ENCODE measurements at regions not wholly inside any gene's neighbourhood (a gene's known extent, or its start where the extent isn't known, plus 50 kb on each side); places are given as distances from the start of the nearest gene placed in this dataset.
A peak's percentile ranks its signal among the peaks of the same experiment; 100 is the strongest.

DNA sequence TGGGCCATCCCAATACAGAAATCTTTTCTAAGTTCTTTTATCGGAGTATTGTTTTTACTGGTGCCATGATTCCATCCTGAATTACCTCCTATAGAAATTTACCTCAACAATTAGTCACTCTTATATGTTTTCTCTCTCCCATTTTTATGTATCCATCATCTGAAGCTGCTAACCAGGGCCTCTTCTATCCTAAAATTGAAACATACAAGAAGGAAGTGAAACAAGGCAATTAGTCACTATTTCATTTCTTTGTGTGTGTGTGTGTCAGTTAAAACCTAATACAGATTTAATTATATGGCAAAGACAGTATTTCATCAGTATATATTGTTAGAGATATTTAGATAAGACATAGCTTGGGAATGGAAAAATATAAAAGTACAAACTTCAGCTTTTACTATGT, 148.4 kb upstream of the AHR start:
- no peaks in the 10 kb centered on the region for H3K9me3 ChIP-seq
- ATAC-seq (ENCODE audit: low FRiP score in 2 of 2) (no peak), DNase-seq (no peak)
- TF ChIP-seq EP300 (IDR thresholded peaks at IDR 0.05) (no peak), POLR2A (IDR thresholded peaks at IDR 0.05) (no peak), POLR2AphosphoS5 (IDR thresholded peaks at IDR 0.05) (no peak)
- TF ChIP-seq, protein P1, sequence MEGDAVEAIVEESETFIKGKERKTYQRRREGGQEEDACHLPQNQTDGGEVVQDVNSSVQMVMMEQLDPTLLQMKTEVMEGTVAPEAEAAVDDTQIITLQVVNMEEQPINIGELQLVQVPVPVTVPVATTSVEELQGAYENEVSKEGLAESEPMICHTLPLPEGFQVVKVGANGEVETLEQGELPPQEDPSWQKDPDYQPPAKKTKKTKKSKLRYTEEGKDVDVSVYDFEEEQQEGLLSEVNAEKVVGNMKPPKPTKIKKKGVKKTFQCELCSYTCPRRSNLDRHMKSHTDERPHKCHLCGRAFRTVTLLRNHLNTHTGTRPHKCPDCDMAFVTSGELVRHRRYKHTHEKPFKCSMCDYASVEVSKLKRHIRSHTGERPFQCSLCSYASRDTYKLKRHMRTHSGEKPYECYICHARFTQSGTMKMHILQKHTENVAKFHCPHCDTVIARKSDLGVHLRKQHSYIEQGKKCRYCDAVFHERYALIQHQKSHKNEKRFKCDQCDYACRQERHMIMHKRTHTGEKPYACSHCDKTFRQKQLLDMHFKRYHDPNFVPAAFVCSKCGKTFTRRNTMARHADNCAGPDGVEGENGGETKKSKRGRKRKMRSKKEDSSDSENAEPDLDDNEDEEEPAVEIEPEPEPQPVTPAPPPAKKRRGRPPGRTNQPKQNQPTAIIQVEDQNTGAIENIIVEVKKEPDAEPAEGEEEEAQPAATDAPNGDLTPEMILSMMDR (IDR thresholded peaks at IDR 0.05): no peak
- no peak overlapping the region for H3K27ac ChIP-seq
- WGBS, 2 donors: 88 to 97% methylated on average over 1 of the region's 1 CpG
- H3K4me3 ChIP-seq: no peak overlapping the region
- H3K36me3 ChIP-seq: no peaks in the 10 kb centered on the region
- no peaks in the 10 kb centered on the region for H3K4me1 ChIP-seq
- H3K27me3 ChIP-seq: no peaks in the 10 kb centered on the region

DNA sequence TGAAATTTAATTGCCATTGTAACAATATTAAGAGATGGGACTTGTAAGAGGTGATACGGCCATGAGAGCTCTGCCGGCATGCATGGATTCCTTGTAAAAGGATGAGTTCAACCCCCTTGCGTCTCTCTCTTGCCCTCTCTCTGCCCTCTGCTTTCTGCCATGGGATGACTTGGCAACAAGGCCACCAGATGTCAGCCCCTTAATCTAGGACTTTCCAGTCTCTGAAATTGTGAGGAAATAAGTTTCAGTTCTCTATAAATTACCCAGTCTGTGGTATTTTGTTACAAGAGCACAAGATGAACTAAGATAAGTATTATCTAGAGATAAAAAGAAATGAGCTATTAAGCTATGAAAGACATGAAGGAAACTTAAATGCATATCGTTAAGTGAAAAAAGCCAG, 145.7 kb upstream of the AHR start:
- no peak overlapping the region for H3K4me3 ChIP-seq
- ATAC-seq (ENCODE audit: low FRiP score in 2 of 2): peak in 1 of 2 donors; percentile 71
- no peaks in the 10 kb centered on the region for H3K27me3 ChIP-seq

DNA sequence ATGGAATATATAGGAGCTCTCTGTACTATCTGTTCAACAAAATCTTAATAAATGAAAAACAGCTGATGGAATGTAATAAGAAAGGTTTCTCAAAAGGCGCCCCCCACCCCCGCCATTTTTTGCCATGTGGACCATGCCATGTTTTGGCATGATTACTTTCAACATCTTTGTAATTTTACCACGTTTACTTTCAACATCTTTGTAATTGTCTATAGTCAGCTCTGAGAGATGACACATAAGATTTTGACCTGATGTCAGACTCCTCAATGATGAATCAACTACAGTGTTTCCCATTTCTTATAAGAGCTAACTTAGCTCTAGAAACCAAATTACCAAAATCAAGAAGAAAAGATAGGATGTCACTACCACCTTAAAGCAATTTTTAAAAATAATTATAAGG, 144.9 kb upstream of the AHR start:
- H3K9me3 ChIP-seq: no peaks in the 10 kb centered on the region
- TF ChIP-seq EP300 (IDR thresholded peaks at IDR 0.05): no peak
- TF ChIP-seq, protein P1 (IDR thresholded peaks at IDR 0.05): no peak
- no peak for ATAC-seq (ENCODE audit: low FRiP score in 2 of 2)

More for the DNA sequence above, 145.7 kb upstream of the AHR start:
- H3K9me3 ChIP-seq: no peaks in the 10 kb centered on the region
- H3K27ac ChIP-seq: no peak overlapping the region
- no peaks in the 10 kb centered on the region for H3K4me1 ChIP-seq
- peak in 1 of 2 donors; percentile 35 for DNase-seq
- no peaks in the 10 kb centered on the region for H3K36me3 ChIP-seq
- 68 to 77% methylated on average over 4 of the region's 4 CpGs for WGBS, 2 donors
- TF ChIP-seq POLR2AphosphoS5 (IDR thresholded peaks at IDR 0.05): no peak
- TF ChIP-seq POLR2A (IDR thresholded peaks at IDR 0.05): no peak
- TF ChIP-seq EP300 (IDR thresholded peaks at IDR 0.05): no peak
- TF ChIP-seq, protein P1 (IDR thresholded peaks at IDR 0.05): no peak

DNA sequence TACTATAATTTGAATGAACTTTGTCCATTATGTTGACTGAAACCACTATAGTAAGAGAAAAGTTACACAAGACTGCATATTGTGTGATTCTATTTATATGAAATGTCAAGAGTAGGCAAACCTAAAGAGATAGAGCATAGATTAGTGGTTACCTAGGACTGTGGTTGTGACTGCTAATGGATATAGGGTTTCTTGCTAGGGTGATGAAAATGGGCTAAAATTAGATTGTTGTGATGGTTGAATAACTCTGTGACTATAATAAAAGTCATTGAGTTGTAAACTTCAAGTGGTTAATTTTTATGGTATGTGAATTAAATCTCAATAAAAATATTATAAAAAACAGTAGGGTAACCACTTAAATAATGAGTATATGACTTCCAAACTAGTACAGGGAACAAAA, 142.9 kb upstream of the AHR start:
- Histone ChIP-seq H3K27me3 (no peaks in the 10 kb centered on the region), H3K36me3 (no peaks in the 10 kb centered on the region), H3K4me1 (no peaks in the 10 kb centered on the region), H3K27ac (no peak overlapping the region), H3K4me3 (no peak overlapping the region), H3K9me3 (no peaks in the 10 kb centered on the region)
- DNase-seq (no peak), ATAC-seq (ENCODE audit: low FRiP score in 2 of 2) (no peak)
- no peak for TF ChIP-seq POLR2A (IDR thresholded peaks at IDR 0.05)
- TF ChIP-seq, protein P1 (IDR thresholded peaks at IDR 0.05): no peak
- no peak for TF ChIP-seq POLR2AphosphoS5 (IDR thresholded peaks at IDR 0.05)
- TF ChIP-seq EP300 (IDR thresholded peaks at IDR 0.05): no peak

More for the DNA sequence above, 144.9 kb upstream of the AHR start:
- Histone ChIP-seq H3K4me3 (no peak overlapping the region), H3K27me3 (no peaks in the 10 kb centered on the region), H3K27ac (no peak overlapping the region), H3K4me1 (no peaks in the 10 kb centered on the region), H3K36me3 (no peaks in the 10 kb centered on the region)
- DNase-seq: no peak
- WGBS, 2 donors: 81 to 83% methylated on average over 3 of the region's 3 CpGs

DNA sequence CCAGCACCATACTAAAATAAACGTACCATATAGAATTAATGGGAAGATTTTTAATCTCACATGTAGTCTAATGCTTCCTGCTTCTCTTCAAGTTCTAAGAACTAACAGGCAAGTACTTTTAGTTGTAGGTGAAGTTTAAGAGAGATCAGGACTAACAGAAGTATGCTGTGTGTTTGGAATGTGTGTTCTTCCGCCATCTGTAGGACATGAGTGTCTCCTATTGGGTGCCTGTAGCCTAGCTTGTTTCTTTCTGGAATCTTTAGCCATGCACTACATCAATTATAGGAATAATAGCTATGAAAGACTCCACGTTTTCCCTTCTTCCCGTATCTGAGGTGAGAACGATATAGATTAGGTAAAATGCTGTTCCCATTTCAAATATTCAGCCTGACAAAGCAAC, 140.2 kb upstream of the AHR start:
- Histone ChIP-seq H3K4me3 (no peak overlapping the region), H3K27ac (no peak overlapping the region), H3K36me3 (no peaks in the 10 kb centered on the region), H3K27me3 (no peaks in the 10 kb centered on the region), H3K4me1 (no peaks in the 10 kb centered on the region), H3K9me3 (no peaks in the 10 kb centered on the region)
- 93% methylated on average over 5 of the region's 5 CpGs for WGBS, 2 donors
- ATAC-seq (ENCODE audit: low FRiP score in 2 of 2): no peak
- no peak for DNase-seq
- TF ChIP-seq POLR2A (IDR thresholded peaks at IDR 0.05) (no peak), POLR2AphosphoS5 (IDR thresholded peaks at IDR 0.05) (no peak), EP300 (IDR thresholded peaks at IDR 0.05) (no peak)
- TF ChIP-seq, protein P1 (IDR thresholded peaks at IDR 0.05): no peak
